GM19372 (cell line): ENCODE measurements at regions not wholly inside any gene's neighbourhood (a gene's known extent, or its start where the extent isn't known, plus 50 kb on each side); places are given as distances from the start of the nearest gene placed in this dataset.
"Not testable (repeated sequence)": the region's sequence is repeated elsewhere in the genome, so short reads cannot be mapped to it uniquely, and the experiment has no call there.

Experiments
- ATAC-seq: cut with Tn5 transposase; IDR thresholded peaks from one replicate; pipeline ENCODE4 v1.9.1; 2021; ENCODE audit warnings: mild to moderate bottlenecking, low read depth, moderate library complexity; ENCODE audit not compliant: unreplicated experiment

- no peak for ATAC-seq
Observed at GRCh38 chr5:101103874-101104273, 200.8 kb upstream of the ST8SIA4 start.

- ATAC-seq = no peak
Observed at GRCh38 chr5:101102506-101102905, 199.4 kb upstream of the ST8SIA4 start.

GRCh38 chr5:101091902-101092301 is 188.8 kb upstream of the ST8SIA4 start:
- ATAC-seq = no peak

GRCh38 chr5:101084353-101084752 is 181.3 kb upstream of the ST8SIA4 start:
- no peak for ATAC-seq

- no peak for ATAC-seq
Observed at GRCh38 chr5:101080462-101081240, 177.6 kb upstream of the ST8SIA4 start.

- no peak for ATAC-seq
Observed at GRCh38 chr5:101068298-101068697, 165.2 kb upstream of the ST8SIA4 start.

- no peak for ATAC-seq
Observed at GRCh38 chr5:101067429-101067828, 164.3 kb upstream of the ST8SIA4 start.

GRCh38 chr5:101062902-101063301 is 159.8 kb upstream of the ST8SIA4 start:
- ATAC-seq = no peak

- no peak for ATAC-seq
Observed at GRCh38 chr5:101047181-101047580, 144.1 kb upstream of the ST8SIA4 start.

GRCh38 chr5:101045689-101046088 is 142.6 kb upstream of the ST8SIA4 start:
- no peak for ATAC-seq

- not testable (repeated sequence) for ATAC-seq
Observed at GRCh38 chr5:101040002-101040401, 136.9 kb upstream of the ST8SIA4 start.

GRCh38 chr5:101036778-101037177 is 133.7 kb upstream of the ST8SIA4 start:
- no peak for ATAC-seq

- no peak for ATAC-seq
Observed at GRCh38 chr5:101035425-101035824, 132.3 kb upstream of the ST8SIA4 start.

- ATAC-seq = no peak
Observed at GRCh38 chr5:101024299-101024698, 121.2 kb upstream of the ST8SIA4 start.

- ATAC-seq = no peak
Observed at GRCh38 chr5:101018299-101018698, 115.2 kb upstream of the ST8SIA4 start.

GRCh38 chr5:101012880-101013279 is 109.8 kb upstream of the ST8SIA4 start:
- no peak for ATAC-seq

- ATAC-seq = peak; percentile 79
Observed at GRCh38 chr5:101009758-101010519, 106.9 kb upstream of the ST8SIA4 start.

GRCh38 chr5:100992354-100992753 is 89.3 kb upstream of the ST8SIA4 start:
- ATAC-seq = no peak

GRCh38 chr5:100983601-100984000 is 80.5 kb upstream of the ST8SIA4 start:
- not testable (repeated sequence) for ATAC-seq

- ATAC-seq = no peak
Observed at GRCh38 chr5:100974082-100974481, 71.0 kb upstream of the ST8SIA4 start.

- ATAC-seq = no peak
Observed at GRCh38 chr5:100970646-100971255, 67.7 kb upstream of the ST8SIA4 start.
